GM23338 (cell line): ENCODE measurements at regions not wholly inside any gene's neighbourhood (a gene's known extent, or its start where the extent isn't known, plus 50 kb on each side); places are given as distances from the start of the nearest gene placed in this dataset.

Experiments used
- ATAC-seq: fragments of 200-7000 bp; cut with Tn5 transposase; 3 replicates; pipeline ENCODE4 v1.9.1; 2020
- DNase-seq: peaks from one replicate; pipeline ENCODE4 v3.0.0-alpha.2; 2015; ENCODE audit warnings: low spot score
- H2AFZ ChIP-seq: fragments of 200-600 bp; sonication (generic); 2 replicates; pipeline ENCODE4 v1.8.0; 2016; ENCODE audit warnings: antibody characterized with exemption, mild to moderate bottlenecking, moderate library complexity
- H3F3A ChIP-seq: fragments of 200-600 bp; sonication (generic); replicated peaks from 2 replicates; pipeline ENCODE4 v1.8.0; 2017; ENCODE audit warnings: antibody characterized with exemption, mixed run types, low read depth
- H3K27ac ChIP-seq: fragments of 200-600 bp; sonication (generic); 2 replicates; pipeline ENCODE4 v1.6.1; 2016; ENCODE audit warnings: low read depth
- H3K27me3 ChIP-seq: fragments of 200-600 bp; sonication (generic); 2 replicates; pipeline ENCODE4 v1.8.0; 2016; ENCODE audit warnings: mild to moderate bottlenecking, mixed run types, moderate library complexity; ENCODE audit not compliant: insufficient read depth
- H3K36me3 ChIP-seq: fragments of 200-600 bp; sonication (generic); 2 replicates; pipeline ENCODE4 v1.8.0; 2016; ENCODE audit warnings: mild to moderate bottlenecking; ENCODE audit not compliant: insufficient read depth
- H3K4me1 ChIP-seq: fragments of 200-600 bp; sonication (generic); 2 replicates; pipeline ENCODE4 v1.8.0; 2016; ENCODE audit warnings: mild to moderate bottlenecking, moderate library complexity; ENCODE audit not compliant: insufficient read depth
- H3K4me2 ChIP-seq: fragments of 200-600 bp; sonication (generic); 2 replicates; pipeline ENCODE4 v1.7.1; 2017; ENCODE audit warnings: mixed run types
- H3K4me3 ChIP-seq: fragments of 200-600 bp; sonication (generic); 2 replicates; pipeline ENCODE4 v1.6.1; 2016; ENCODE audit warnings: mixed run types
- H3K79me2 ChIP-seq: fragments of 200-600 bp; sonication (generic); replicated peaks from 2 replicates; pipeline ENCODE4 v1.8.0; 2017; ENCODE audit warnings: mild to moderate bottlenecking; ENCODE audit not compliant: insufficient read depth
- H3K9me2 ChIP-seq: fragments of 200-600 bp; sonication (generic); 2 replicates; pipeline ENCODE4 v1.8.0; 2017; ENCODE audit not compliant: insufficient read depth
- H4K20me1 ChIP-seq: fragments of 200-600 bp; sonication (generic); replicated peaks from 2 replicates; pipeline ENCODE4 v1.8.0; 2017; ENCODE audit warnings: mild to moderate bottlenecking; ENCODE audit not compliant: insufficient read depth
- H3K27ac Mint-ChIP-seq: 2 replicates; pipeline ENCODE4 v1.8.0; 2020; ENCODE audit warnings: inconsistent platforms, mild to moderate bottlenecking, moderate library complexity, mixed read lengths
- H3K27me3 Mint-ChIP-seq: 3 replicates; pipeline ENCODE4 v1.8.0; 2022; ENCODE audit warnings: low read depth, mild to moderate bottlenecking, moderate library complexity, mixed read lengths, inconsistent platforms; ENCODE audit not compliant: insufficient read depth, poor library complexity
- H3K36me3 Mint-ChIP-seq: 3 replicates; pipeline ENCODE4 v1.8.0; 2021; ENCODE audit warnings: low read depth, mild to moderate bottlenecking, inconsistent platforms, moderate library complexity, mixed read lengths
- H3K4me1 Mint-ChIP-seq: 3 replicates; pipeline ENCODE4 v1.8.0; 2020; ENCODE audit warnings: mild to moderate bottlenecking, inconsistent platforms, mixed read lengths
- H3K4me3 Mint-ChIP-seq: 3 replicates; pipeline ENCODE4 v1.8.0; 2021; ENCODE audit warnings: moderate library complexity, mild to moderate bottlenecking, inconsistent platforms, mixed read lengths
- H3K9me3 Mint-ChIP-seq: 3 replicates; pipeline ENCODE4 v1.8.0; 2020; ENCODE audit warnings: moderate library complexity, mild to moderate bottlenecking, inconsistent platforms, mixed read lengths
- CREB1 ChIP-seq: fragments of 250-450 bp; sonication (Bioruptor Pico); IDR thresholded peaks from 2 replicates; pipeline ENCODE4 v1.5.0; 2020; ENCODE audit warnings: low read depth, mild to moderate bottlenecking, moderate library complexity
- CTCF ChIP-seq, 2 experiments: fragments of 200-600 bp in 1 of 2; sonication (generic) in 1 of 2; conservative IDR thresholded peaks; 2 replicates each; pipeline versions ENCODE4 v1.5.1 to v1.6.1; 2016 to 2017; ENCODE audit warnings: antibody characterized with exemption in 2 of 2, low read depth in 2 of 2, mild to moderate bottlenecking in 2 of 2, moderate library complexity in 1 of 2
- ETS1 ChIP-seq: IDR thresholded peaks from 2 replicates; pipeline ENCODE4 v1.6.1; 2016; ENCODE audit warnings: antibody characterized with exemption
- EZH2 ChIP-seq: fragments of 200-600 bp; sonication (generic); IDR thresholded peaks from one replicate; pipeline ENCODE4 v1.8.0; 2017; ENCODE audit warnings: antibody characterized with exemption, mild to moderate bottlenecking, low read depth; ENCODE audit not compliant: unreplicated experiment
- JUNB ChIP-seq: IDR thresholded peaks from one replicate; pipeline ENCODE4 v1.6.1; 2016; ENCODE audit warnings: antibody characterized with exemption; ENCODE audit not compliant: unreplicated experiment
- NANOG ChIP-seq: IDR thresholded peaks from 2 replicates; pipeline ENCODE4 v1.6.1; 2016; ENCODE audit warnings: antibody characterized with exemption, borderline replicate concordance
- POLR2AphosphoS5 ChIP-seq: IDR thresholded peaks from 2 replicates; pipeline ENCODE4 v1.6.1; 2016; ENCODE audit warnings: antibody characterized with exemption, low read depth
- STAT1 ChIP-seq: IDR thresholded peaks from one replicate; pipeline ENCODE4 v1.6.1; 2016; ENCODE audit warnings: antibody characterized with exemption; ENCODE audit not compliant: unreplicated experiment
- ZNF331 ChIP-seq: fragments of 250-450 bp; sonication (Bioruptor Pico); IDR thresholded peaks from 2 replicates; pipeline ENCODE4 v1.5.0; 2020; ENCODE audit warnings: low read depth, mild to moderate bottlenecking, moderate library complexity
- ZNF462 ChIP-seq: fragments of 250-450 bp; sonication (Bioruptor Pico); IDR thresholded peaks from 2 replicates; pipeline ENCODE4 v1.5.0; 2020; ENCODE audit warnings: mild to moderate bottlenecking, moderate library complexity

DNA sequence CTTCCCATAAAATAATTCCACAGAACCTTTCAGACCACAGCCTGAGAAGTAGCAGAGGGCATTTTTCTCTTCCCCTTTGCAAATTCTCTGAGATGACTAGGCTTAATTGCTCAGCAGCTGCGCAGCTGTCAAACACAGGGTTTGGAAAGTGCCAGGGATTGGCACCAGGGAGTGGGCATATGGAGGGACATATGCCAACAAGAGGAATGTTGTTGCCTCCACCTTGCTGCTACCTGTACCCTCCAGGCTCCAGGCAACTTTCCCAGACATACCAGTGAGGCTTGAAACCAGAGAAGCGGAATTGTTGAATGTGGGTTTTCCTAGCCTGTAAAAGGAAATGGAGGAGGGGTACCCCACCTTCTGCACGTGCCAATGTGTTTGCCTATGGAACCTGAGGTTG lies 256.2 kb upstream of the GPR101 start:
- Histone ChIP-seq H2AFZ (no peak overlapping the region), H3K79me2 (no peaks in the 10 kb centered on the region), H3K27me3 (no peaks in the 10 kb centered on the region), H3K4me2 (no peak overlapping the region), H3K9me2 (no peaks in the 10 kb centered on the region), H3K4me1 (no peaks in the 10 kb centered on the region), H3K27ac (no peak overlapping the region), H3K36me3 (no peaks in the 10 kb centered on the region), H3K4me3 (no peak overlapping the region), H3F3A (no peaks in the 10 kb centered on the region), H4K20me1 (no peaks in the 10 kb centered on the region)
- no peak overlapping the region for H3K27ac Mint-ChIP-seq
- H3K4me3 Mint-ChIP-seq: no peak overlapping the region
- no peaks in the 10 kb centered on the region for H3K9me3 Mint-ChIP-seq
- no peaks in the 10 kb centered on the region for H3K27me3 Mint-ChIP-seq
- TF ChIP-seq JUNB: no peak
- TF ChIP-seq CREB1 (CRISPR knock-in tag): no peak
- DNase-seq (no peak), ATAC-seq (no peak)
- H3K36me3 Mint-ChIP-seq: no peaks in the 10 kb centered on the region
- no peaks in the 10 kb centered on the region for H3K4me1 Mint-ChIP-seq

DNA sequence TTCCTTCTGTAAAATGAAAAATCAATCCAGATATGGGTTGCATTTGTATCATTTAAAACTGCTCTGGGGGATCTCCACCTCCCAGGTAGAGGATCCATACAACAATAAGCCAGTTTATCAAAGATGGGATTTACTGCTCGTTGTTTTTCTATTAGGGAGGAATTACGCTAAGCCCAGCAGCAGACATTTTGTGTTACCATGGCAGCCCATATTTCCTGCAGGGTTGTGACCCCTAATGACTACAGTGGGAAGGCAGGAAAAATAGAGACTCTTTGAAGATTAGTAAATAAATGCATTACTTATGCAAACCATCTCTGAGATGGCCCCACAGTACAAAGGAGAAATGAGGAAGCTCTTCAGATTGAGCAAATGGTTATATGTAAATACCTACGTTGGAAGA lies 253.4 kb upstream of the GPR101 start:
- Histone ChIP-seq H3K27me3 (no peaks in the 10 kb centered on the region), H3K4me1 (no peaks in the 10 kb centered on the region), H3K27ac (no peak overlapping the region), H3K4me3 (no peak overlapping the region), H3K79me2 (no peaks in the 10 kb centered on the region), H3K36me3 (no peaks in the 10 kb centered on the region), H3K9me2 (no peaks in the 10 kb centered on the region), H4K20me1 (no peaks in the 10 kb centered on the region), H3F3A (no peaks in the 10 kb centered on the region), H2AFZ (no peak overlapping the region), H3K4me2 (no peak overlapping the region)
- Mint-ChIP-seq H3K4me3 (no peak overlapping the region), H3K27ac (no peak overlapping the region), H3K4me1 (no peaks in the 10 kb centered on the region), H3K27me3 (peaks cover 2% of the 10 kb centered on the region), H3K9me3 (no peaks in the 10 kb centered on the region), H3K36me3 (no peaks in the 10 kb centered on the region)
- DNase-seq (no peak), ATAC-seq (no peak)
- TF ChIP-seq NANOG (no peak), STAT1 (no peak), ETS1 (no peak), POLR2AphosphoS5 (no peak), JUNB (no peak), CTCF (conservative IDR thresholded peaks at IDR 0.05; ENCODE audit: low read depth in 2 of 2) (no peak), EZH2 (no peak), ZNF462 (CRISPR knock-in tag) (no peak), ZNF331 (CRISPR knock-in tag) (no peak)
